ENCODE measurements at regions not wholly inside any gene's neighbourhood (a gene's known extent, or its start where the extent isn't known, plus 50 kb on each side); places are given as distances from the start of the nearest gene placed in this dataset.
A peak's percentile ranks its signal among the peaks of the same experiment; 100 is the strongest.

DNA sequence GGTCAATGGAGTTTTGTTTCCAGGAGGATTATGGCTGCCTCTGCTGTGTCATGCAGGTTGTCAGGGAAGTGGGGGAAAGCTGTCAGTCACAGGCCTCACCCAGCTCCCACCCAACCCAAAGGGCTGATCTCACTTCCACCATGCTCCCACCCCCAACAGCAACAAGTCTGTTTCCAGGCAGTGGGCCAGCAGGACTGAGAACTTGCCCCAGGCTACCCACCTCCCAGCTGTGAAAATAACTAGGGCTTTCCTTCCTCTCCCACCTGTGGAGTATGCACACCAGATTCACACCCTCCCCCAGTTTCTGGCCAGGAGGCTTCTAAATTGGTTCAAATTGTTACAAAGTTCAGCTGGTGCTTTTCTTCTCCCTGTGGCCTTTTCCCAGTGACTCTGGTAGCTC lies 95.6 kb upstream of the ACVR1 start:
- H3K4me3 ChIP-seq (ENCODE audit: low read length) = no peak overlapping the region

DNA sequence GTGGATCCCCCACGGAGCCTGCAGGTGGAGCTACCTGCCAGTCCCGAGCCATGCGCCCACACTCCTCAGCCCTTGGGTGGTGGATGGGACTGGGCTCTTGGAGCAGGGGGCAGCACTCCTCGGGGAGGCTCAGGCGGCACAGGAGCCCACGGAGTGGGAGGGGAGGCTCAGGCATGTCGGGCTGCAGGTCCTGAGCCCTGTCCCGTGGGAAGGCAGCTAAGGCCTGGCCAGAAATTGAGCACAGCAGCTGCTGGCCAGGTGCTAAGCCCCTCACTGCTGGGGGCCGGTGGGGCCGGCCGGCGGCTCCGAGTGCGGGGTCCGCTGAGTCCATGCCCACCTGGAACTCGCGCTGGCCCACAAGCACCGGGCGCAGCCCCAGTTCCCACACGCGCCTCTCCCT lies 91.7 kb upstream of the ACVR1 start:
- H3K9me3 ChIP-seq (ENCODE audit: control insufficient read depth, low read depth, low read length) = peaks cover 5% of the 10 kb centered on the region
- no peaks in the 10 kb centered on the region for H3K27me3 ChIP-seq (ENCODE audit: control insufficient read depth, insufficient read depth, low read length)
- H3K4me3 ChIP-seq (ENCODE audit: low read length) = no peak overlapping the region
- no CpG with 5 or more reads among the region's 21 CpGs for WGBS (ENCODE audit: insufficient coverage, low lambda C conversion rate)
- H3K36me3 ChIP-seq (ENCODE audit: control insufficient read depth, insufficient read depth, low read length) = no peaks in the 10 kb centered on the region
- DNase-seq = no peak
- H3K4me1 ChIP-seq (ENCODE audit: control insufficient read depth, insufficient read depth, low read length) = no peaks in the 10 kb centered on the region
- no peak overlapping the region for H3K27ac ChIP-seq (ENCODE audit: low read length)

More for the DNA sequence above, 95.6 kb upstream of the ACVR1 start:
- Histone ChIP-seq H3K9me3 (ENCODE audit: control insufficient read depth, low read depth, low read length) (peaks cover 5% of the 10 kb centered on the region), H3K4me1 (ENCODE audit: control insufficient read depth, insufficient read depth, low read length) (no peaks in the 10 kb centered on the region), H3K27me3 (ENCODE audit: control insufficient read depth, insufficient read depth, low read length) (no peaks in the 10 kb centered on the region), H3K36me3 (ENCODE audit: control insufficient read depth, insufficient read depth, low read length) (no peaks in the 10 kb centered on the region), H3K27ac (ENCODE audit: low read length) (no peak overlapping the region)
- DNase-seq = no peak

DNA sequence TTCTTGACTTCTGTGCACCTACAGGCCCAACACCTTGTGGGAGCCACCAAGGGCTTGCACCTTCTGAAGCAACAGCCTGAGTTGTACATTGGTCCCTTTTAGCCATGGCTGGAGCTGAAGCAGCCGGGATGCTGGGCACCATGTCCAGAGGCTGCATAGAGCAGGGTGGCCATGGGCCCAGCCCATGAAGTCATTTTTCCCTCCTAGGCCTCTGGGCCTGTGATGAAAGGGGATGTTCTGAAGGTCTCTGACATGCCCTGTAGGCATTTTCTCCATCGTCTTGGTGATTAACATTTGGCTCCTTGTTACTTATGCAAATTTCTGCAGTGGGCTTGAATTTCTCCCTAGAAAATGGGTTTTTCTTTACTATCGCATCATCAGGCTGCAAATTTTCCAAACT lies 83.1 kb upstream of the ACVR1 start:
- no peak for DNase-seq
- no peaks in the 10 kb centered on the region for H3K27me3 ChIP-seq (ENCODE audit: control insufficient read depth, insufficient read depth, low read length)
- no peak overlapping the region for H3K27ac ChIP-seq (ENCODE audit: low read length)
- H3K9me3 ChIP-seq (ENCODE audit: control insufficient read depth, low read depth, low read length) = peaks cover 12% of the 10 kb centered on the region
- no peaks in the 10 kb centered on the region for H3K4me1 ChIP-seq (ENCODE audit: control insufficient read depth, insufficient read depth, low read length)
- 100% methylated on average over 1 of the region's 3 CpGs for WGBS (ENCODE audit: insufficient coverage, low lambda C conversion rate)
- no peaks in the 10 kb centered on the region for H3K36me3 ChIP-seq (ENCODE audit: control insufficient read depth, insufficient read depth, low read length)
- H3K4me3 ChIP-seq (ENCODE audit: low read length) = no peak overlapping the region

DNA sequence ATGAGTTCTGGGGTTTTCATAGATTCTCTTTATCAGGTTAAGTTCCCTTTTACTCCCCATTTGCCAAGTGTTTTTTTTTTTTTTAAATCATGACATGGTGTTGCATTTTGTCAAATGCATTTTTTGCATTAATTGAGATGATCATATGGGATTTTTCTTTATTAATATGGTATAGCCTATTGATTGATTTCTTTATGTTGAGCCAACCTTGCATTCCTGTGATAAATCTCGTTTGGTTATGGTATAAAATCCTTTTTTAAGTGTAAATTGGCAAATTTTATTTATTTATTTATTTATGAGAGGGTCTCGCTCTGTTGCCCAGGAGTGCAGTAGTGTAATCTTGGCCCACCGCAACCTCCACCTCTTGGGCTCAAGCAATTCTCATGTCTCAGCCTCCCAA lies 81.5 kb upstream of the ACVR1 start:
- WGBS (ENCODE audit: insufficient coverage, low lambda C conversion rate) = no CpG with 5 or more reads among the region's 3 CpGs
- no peak for DNase-seq
- Histone ChIP-seq H3K4me3 (ENCODE audit: low read length) (no peak overlapping the region), H3K4me1 (ENCODE audit: control insufficient read depth, insufficient read depth, low read length) (no peaks in the 10 kb centered on the region), H3K27ac (ENCODE audit: low read length) (no peak overlapping the region), H3K27me3 (ENCODE audit: control insufficient read depth, insufficient read depth, low read length) (no peaks in the 10 kb centered on the region), H3K9me3 (ENCODE audit: control insufficient read depth, low read depth, low read length) (peaks cover 12% of the 10 kb centered on the region), H3K36me3 (ENCODE audit: control insufficient read depth, insufficient read depth, low read length) (no peaks in the 10 kb centered on the region)

DNA sequence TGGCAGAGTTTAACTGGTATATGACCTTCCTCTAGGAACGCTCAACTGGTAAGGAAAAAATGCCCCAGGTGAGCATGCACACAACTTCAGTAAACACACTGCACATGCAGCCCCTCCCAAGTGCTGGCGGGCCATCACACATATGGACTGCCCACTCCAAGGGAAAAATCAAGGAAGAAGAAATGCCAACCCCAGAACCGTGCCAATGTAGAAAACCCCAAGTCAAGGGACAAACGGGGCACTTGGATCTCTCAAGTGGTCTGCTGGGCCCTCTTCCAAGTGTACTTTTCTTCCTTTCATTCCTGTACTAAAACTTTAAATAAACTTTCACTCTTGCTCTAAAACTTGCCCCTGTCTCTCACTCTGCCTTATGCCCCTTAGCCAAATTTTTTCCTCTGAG lies 76.4 kb upstream of the ACVR1 start:
- no peak overlapping the region for H3K27ac ChIP-seq (ENCODE audit: low read length)
- no peaks in the 10 kb centered on the region for H3K4me1 ChIP-seq (ENCODE audit: control insufficient read depth, insufficient read depth, low read length)
- no peaks in the 10 kb centered on the region for H3K27me3 ChIP-seq (ENCODE audit: control insufficient read depth, insufficient read depth, low read length)
- WGBS (ENCODE audit: insufficient coverage, low lambda C conversion rate) = 100% methylated on average over 1 of the region's 4 CpGs
- H3K4me3 ChIP-seq (ENCODE audit: low read length) = no peak overlapping the region
- H3K9me3 ChIP-seq (ENCODE audit: control insufficient read depth, low read depth, low read length) = peaks cover 9% of the 10 kb centered on the region
- no peak for DNase-seq
- H3K36me3 ChIP-seq (ENCODE audit: control insufficient read depth, insufficient read depth, low read length) = no peaks in the 10 kb centered on the region

DNA sequence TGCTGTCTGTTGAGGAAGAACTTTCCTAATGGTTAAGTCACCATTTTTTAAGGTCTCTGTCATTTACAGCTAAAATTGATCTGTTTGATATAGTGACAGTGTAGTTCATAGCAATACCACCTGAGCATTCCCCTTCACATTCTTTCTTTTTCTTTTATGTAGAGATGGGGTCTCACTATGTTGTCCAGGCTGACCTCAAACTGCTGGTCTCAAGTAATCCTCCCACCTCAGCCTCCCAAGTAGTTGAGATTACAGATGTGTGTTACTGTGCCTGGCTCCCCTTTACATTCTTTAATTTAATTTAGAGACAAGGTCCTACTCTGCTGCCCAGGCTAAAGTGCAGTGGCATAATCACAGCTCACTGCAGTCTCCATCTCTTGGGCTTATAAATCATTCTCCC lies 72.7 kb upstream of the ACVR1 start:
- no peak for DNase-seq
- H3K27ac ChIP-seq (ENCODE audit: low read length) = no peak overlapping the region
- no peaks in the 10 kb centered on the region for H3K36me3 ChIP-seq (ENCODE audit: control insufficient read depth, insufficient read depth, low read length)
- H3K27me3 ChIP-seq (ENCODE audit: control insufficient read depth, insufficient read depth, low read length) = no peaks in the 10 kb centered on the region
- H3K9me3 ChIP-seq (ENCODE audit: control insufficient read depth, low read depth, low read length) = no peaks in the 10 kb centered on the region
- no peak overlapping the region for H3K4me3 ChIP-seq (ENCODE audit: low read length)
- no peaks in the 10 kb centered on the region for H3K4me1 ChIP-seq (ENCODE audit: control insufficient read depth, insufficient read depth, low read length)

DNA sequence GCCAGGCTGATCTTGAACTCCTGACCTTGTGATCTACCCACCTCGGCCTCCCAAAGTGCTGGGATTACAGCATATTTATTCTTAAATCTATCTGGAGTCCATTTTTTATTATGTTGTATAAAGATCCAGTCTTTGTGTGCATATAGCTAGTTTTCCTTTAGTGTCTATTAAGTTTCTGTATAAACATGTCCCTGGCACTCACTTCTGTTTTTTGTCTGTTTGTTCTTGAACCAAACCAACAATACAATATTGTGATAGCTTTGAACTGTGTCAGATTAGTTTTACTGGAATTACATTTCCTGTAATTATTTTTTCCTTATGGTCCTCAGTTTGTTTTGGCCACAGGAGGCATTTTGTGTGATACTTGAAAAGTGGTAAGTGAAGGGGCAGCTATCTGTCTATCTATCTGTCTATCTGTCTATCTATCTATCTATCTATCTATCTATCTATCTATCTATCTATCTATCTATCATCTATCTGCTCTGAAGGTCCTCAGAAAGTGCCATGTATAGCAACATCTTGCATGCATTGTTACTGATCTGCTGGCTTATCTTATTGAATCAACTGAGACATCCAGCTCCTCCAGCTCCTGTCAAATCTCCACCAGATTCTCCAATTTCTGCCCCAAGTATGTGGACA lies 70.9 kb upstream of the ACVR1 start:
- H3K27ac ChIP-seq (ENCODE audit: low read length) = no peak overlapping the region
- H3K4me1 ChIP-seq (ENCODE audit: control insufficient read depth, insufficient read depth, low read length) = no peaks in the 10 kb centered on the region
- H3K36me3 ChIP-seq (ENCODE audit: control insufficient read depth, insufficient read depth, low read length) = no peaks in the 10 kb centered on the region
- no peak overlapping the region for H3K4me3 ChIP-seq (ENCODE audit: low read length)
- WGBS (ENCODE audit: insufficient coverage, low lambda C conversion rate) = 67% methylated on average over 1 of the region's 1 CpG
- H3K9me3 ChIP-seq (ENCODE audit: control insufficient read depth, low read depth, low read length) = no peaks in the 10 kb centered on the region
- H3K27me3 ChIP-seq (ENCODE audit: control insufficient read depth, insufficient read depth, low read length) = no peaks in the 10 kb centered on the region
- no peak for DNase-seq

DNA sequence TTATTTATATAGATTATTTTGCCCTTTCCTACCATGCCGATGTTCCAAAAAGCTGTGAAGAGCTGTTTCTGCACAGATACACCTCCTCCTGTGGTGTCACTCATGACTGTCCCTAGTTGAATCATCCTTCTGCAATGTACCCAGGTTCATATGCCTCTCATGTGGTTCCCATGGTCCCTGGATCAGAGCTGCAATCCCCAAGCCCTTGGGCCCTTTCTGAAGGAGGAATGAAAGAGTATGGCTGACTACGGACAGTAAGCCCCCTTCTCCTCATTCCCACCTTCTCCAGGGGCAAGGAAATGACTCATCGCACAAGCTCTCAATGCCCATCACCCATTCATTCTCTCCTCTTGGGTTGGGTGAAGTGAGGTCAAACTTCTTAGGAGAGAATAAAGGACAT lies 63.9 kb upstream of the ACVR1 start:
- Histone ChIP-seq H3K36me3 (ENCODE audit: control insufficient read depth, insufficient read depth, low read length) (no peaks in the 10 kb centered on the region), H3K4me1 (ENCODE audit: control insufficient read depth, insufficient read depth, low read length) (peaks cover 19% of the 10 kb centered on the region), H3K9me3 (ENCODE audit: control insufficient read depth, low read depth, low read length) (no peaks in the 10 kb centered on the region), H3K4me3 (ENCODE audit: low read length) (no peak overlapping the region), H3K27ac (ENCODE audit: low read length) (no peak overlapping the region), H3K27me3 (ENCODE audit: control insufficient read depth, insufficient read depth, low read length) (no peaks in the 10 kb centered on the region)
- no peak for DNase-seq
- no CpG with 5 or more reads among the region's 3 CpGs for WGBS (ENCODE audit: insufficient coverage, low lambda C conversion rate)

DNA sequence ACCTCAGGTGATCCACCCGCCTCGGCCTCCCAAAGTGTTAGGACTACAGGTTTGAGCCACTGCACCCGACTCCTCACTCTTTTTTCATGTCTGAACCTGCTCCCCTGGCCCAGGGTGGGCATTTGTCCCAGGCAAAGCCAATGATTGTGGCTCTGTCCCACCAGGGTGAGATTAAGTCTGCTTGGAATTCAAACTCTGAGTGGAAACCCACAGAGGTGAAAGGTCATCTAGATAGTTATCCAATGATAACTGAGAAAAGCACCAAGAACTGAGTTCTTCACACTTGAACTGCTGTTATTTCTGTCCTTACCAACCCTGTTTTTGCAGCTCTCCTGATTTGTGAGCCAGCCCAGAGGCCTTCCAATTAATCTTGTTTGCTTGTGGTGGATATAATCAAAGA lies 62.4 kb upstream of the ACVR1 start:
- peak overlapping the region; percentile 96 for H3K27ac ChIP-seq (ENCODE audit: low read length)
- H3K4me1 ChIP-seq (ENCODE audit: control insufficient read depth, insufficient read depth, low read length) = peaks cover 24% of the 10 kb centered on the region
- no peak overlapping the region for H3K4me3 ChIP-seq (ENCODE audit: low read length)
- H3K36me3 ChIP-seq (ENCODE audit: control insufficient read depth, insufficient read depth, low read length) = no peaks in the 10 kb centered on the region
- no peaks in the 10 kb centered on the region for H3K27me3 ChIP-seq (ENCODE audit: control insufficient read depth, insufficient read depth, low read length)
- WGBS (ENCODE audit: insufficient coverage, low lambda C conversion rate) = no CpG with 5 or more reads among the region's 3 CpGs
- DNase-seq = peak in 1 of 2 donors; percentile 47
- no peaks in the 10 kb centered on the region for H3K9me3 ChIP-seq (ENCODE audit: control insufficient read depth, low read depth, low read length)

DNA sequence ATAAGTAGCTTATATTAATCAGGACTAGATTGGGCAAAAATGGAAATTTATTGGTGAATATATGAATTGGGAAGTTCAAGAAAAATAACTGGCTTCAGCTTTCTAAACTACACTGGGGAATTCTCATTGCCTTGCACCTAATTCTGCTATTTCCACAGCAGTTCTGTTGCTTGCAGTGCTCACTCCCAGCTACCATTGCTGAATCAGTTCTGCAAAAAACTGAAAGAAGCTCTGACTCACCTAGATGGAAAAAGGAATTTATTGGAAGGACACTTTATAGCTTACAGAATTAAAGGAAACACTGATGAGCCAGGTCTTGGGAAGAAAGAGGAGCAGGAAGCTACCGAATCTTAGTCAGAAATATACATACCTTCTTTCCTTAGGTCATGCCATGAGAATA lies 60.3 kb upstream of the ACVR1 start:
- no peaks in the 10 kb centered on the region for H3K9me3 ChIP-seq (ENCODE audit: control insufficient read depth, low read depth, low read length)
- no peaks in the 10 kb centered on the region for H3K36me3 ChIP-seq (ENCODE audit: control insufficient read depth, insufficient read depth, low read length)
- H3K27me3 ChIP-seq (ENCODE audit: control insufficient read depth, insufficient read depth, low read length) = no peaks in the 10 kb centered on the region
- no CpG with 5 or more reads among the region's 1 CpG for WGBS (ENCODE audit: insufficient coverage, low lambda C conversion rate)
- no peak overlapping the region for H3K27ac ChIP-seq (ENCODE audit: low read length)
- no peak for DNase-seq
- H3K4me1 ChIP-seq (ENCODE audit: control insufficient read depth, insufficient read depth, low read length) = peaks cover 40% of the 10 kb centered on the region
- H3K4me3 ChIP-seq (ENCODE audit: low read length) = no peak overlapping the region

DNA sequence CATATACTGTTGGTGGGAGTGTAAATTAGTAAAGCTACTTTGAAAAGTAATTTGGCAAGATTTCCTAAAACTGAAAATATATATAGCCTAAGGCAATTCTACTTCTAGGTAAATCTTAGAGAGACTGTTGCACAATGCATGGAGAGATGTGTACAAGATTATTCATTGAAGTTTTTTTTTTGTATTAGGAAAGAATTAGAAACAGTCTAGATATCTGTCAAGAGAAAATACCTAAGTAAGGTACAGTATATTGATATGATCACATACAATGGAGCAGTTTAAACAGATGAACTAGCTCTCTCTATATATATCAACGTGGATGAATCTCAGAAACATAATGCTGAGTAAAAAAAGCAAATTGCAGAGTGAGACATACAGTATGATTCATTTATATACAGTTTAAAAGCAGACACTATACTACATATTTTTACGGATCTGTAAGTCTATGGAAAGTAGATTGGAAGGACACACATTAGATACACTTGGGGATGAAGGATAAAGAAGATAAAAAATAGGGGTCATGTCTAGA lies 59.3 kb upstream of the ACVR1 start:
- Histone ChIP-seq H3K4me3 (ENCODE audit: low read length) (no peak overlapping the region), H3K27me3 (ENCODE audit: control insufficient read depth, insufficient read depth, low read length) (no peaks in the 10 kb centered on the region), H3K27ac (ENCODE audit: low read length) (peak overlapping the region; percentile 60), H3K36me3 (ENCODE audit: control insufficient read depth, insufficient read depth, low read length) (no peaks in the 10 kb centered on the region), H3K4me1 (ENCODE audit: control insufficient read depth, insufficient read depth, low read length) (peaks cover 40% of the 10 kb centered on the region), H3K9me3 (ENCODE audit: control insufficient read depth, low read depth, low read length) (no peaks in the 10 kb centered on the region)
- no peak for DNase-seq
- WGBS (ENCODE audit: insufficient coverage, low lambda C conversion rate) = 100% methylated on average over 1 of the region's 2 CpGs

Measured in large intestine (tissue), 3 donors.